C4-2B (cell line): ENCODE measurements at regions not wholly inside any gene's neighbourhood (a gene's known extent, or its start where the extent isn't known, plus 50 kb on each side); places are given as distances from the start of the nearest gene placed in this dataset.

Source experiments
- H3K27ac ChIP-seq: fragments of 450-650 bp; 2 replicates; pipeline ENCODE4 v1.5.1; 2017
- CTCF ChIP-seq: fragments of 450-650 bp; conservative IDR thresholded peaks from 2 replicates; pipeline ENCODE4 v1.5.1; 2017; ENCODE audit warnings: mild to moderate bottlenecking
- ZFX ChIP-seq: fragments of 450-650 bp; IDR thresholded peaks from 2 replicates; pipeline ENCODE4 v1.6.1; 2017

- H3K27ac ChIP-seq, result no peak overlapping the region
- TF ChIP-seq CTCF (no peak), ZFX (no peak)
Observed at GRCh38 chr9:118529624-118530214, 825.5 kb downstream of the TLR4 start.

DNA sequence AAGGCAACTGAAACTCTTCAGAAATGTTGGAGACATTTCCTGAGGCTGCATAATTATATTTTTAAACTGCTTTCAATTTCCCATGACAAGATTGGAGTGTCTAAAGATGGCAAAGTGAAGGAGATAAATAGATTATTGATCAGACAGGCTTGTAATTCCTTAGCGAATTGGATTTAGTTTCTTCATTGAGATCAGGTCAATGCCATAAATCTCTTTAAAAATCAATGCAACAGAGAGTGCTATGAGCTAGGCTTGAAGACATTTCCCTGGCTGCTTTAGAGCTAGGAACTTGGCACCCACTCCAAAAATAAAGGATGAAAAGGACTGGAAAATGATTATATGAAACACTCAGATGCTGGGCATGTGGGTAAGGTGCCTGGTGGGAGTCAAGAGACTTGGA lies 828.4 kb downstream of the TLR4 start:
- TF ChIP-seq CTCF, result no peak
- TF ChIP-seq ZFX, result no peak
- H3K27ac ChIP-seq, result no peak overlapping the region

GRCh38 chr9:118533101-118533500 lies 828.9 kb downstream of the TLR4 start:
- no peak for TF ChIP-seq ZFX
- TF ChIP-seq CTCF, result no peak

GRCh38 chr9:118533850-118534249 lies 829.6 kb downstream of the TLR4 start:
- no peak overlapping the region for H3K27ac ChIP-seq
- TF ChIP-seq ZFX, result no peak
- TF ChIP-seq CTCF, result no peak

More at GRCh38 chr9:118533101-118533500, 828.9 kb downstream of the TLR4 start:
- no peak overlapping the region for H3K27ac ChIP-seq

- TF ChIP-seq CTCF (no peak), ZFX (no peak)
Observed at GRCh38 chr9:118536153-118536552, 832.0 kb downstream of the TLR4 start.

DNA sequence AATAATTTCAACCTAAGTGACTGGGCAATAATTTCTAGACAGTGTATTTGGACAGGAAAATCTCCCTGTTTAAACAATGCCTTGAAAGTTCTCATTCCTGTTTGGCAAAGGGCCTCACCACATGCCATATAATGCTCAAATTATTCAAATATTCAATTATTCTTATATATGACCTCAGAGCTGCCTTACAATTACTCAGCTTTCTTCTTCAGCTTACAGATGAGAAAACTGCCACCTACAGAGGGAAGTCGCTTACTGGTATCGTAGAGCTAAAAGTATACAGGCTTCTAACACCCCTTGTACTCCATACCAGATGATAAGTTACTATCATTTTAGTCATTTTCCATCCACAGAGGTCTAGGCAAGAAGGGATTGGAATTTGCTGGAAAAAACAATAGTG lies 830.3 kb downstream of the BRINP1 start:
- no peak overlapping the region for H3K27ac ChIP-seq

More at GRCh38 chr9:118536153-118536552, 832.0 kb downstream of the TLR4 start:
- H3K27ac ChIP-seq, result no peak overlapping the region

DNA sequence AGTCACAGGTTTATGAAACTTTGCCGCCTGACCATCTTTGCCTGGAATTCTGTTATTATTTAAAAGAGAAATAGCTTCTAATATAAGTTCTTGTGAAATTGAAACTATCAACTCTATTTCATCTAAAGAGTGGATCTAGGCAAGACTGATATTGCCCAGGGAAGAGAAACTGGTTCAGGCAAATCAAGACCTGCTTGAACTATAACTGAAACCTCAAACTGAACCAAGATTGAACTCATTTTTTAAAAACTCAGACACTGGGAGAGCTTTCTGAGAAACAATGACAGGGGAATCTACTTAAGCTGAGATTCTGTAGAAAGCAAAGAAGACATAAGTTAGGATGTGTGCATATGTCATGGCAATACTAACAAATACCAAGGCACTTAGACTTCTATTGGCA lies 815.8 kb downstream of the BRINP1 start:
- H3K27ac ChIP-seq, result no peak overlapping the region
- TF ChIP-seq CTCF (no peak), ZFX (no peak)

More for the DNA sequence above, 830.3 kb downstream of the BRINP1 start:
- TF ChIP-seq ZFX, result no peak
- TF ChIP-seq CTCF, result no peak
